Left lung (tissue), 4 donors: ENCODE measurements at regions not wholly inside any gene's neighbourhood (a gene's known extent, or its start where the extent isn't known, plus 50 kb on each side); places are given as distances from the start of the nearest gene placed in this dataset.
"Not testable (repeated sequence)": the region's sequence is repeated elsewhere in the genome, so short reads cannot be mapped to it uniquely, and the experiment has no call there.

Experiments used
- ATAC-seq: fragments of 200-7000 bp; cut with Tn5 transposase; one replicate; pipeline ENCODE4 v1.9.1; 2020; ENCODE audit warnings: moderate library complexity
- DNase-seq, 4 donors: peaks; one replicate each; pipeline ENCODE4 v3.0.0-alpha.2; 2013 to 2020
- H3K27ac ChIP-seq, 2 donors: fragments of 200-600 bp; sonication (generic) in 1 of 2; one replicate each; pipeline versions ENCODE4 v1.5.0 to v1.8.0; 2020 to 2021
- H3K27me3 ChIP-seq, 2 donors: fragments of 200-600 bp; sonication (generic) in 1 of 2; one replicate each; pipeline versions ENCODE4 v1.5.0 to v1.8.0; 2020 to 2021
- H3K36me3 ChIP-seq, 2 donors: fragments of 200-600 bp; sonication (generic) in 1 of 2; one replicate each; pipeline versions ENCODE4 v1.5.0 to v1.8.0; 2020 to 2021
- H3K4me1 ChIP-seq, 2 donors: fragments of 200-600 bp; one replicate each; pipeline ENCODE4 v1.8.0; 2021
- H3K4me3 ChIP-seq, 2 donors: fragments of 200-600 bp; sonication (generic) in 1 of 2; one replicate each; pipeline versions ENCODE4 v1.5.0 to v1.8.0; 2020 to 2021; ENCODE audit warnings: mild to moderate bottlenecking in 1 of 2
- H3K9me3 ChIP-seq, 2 donors: fragments of 200-600 bp; sonication (generic) in 1 of 2; one replicate each; pipeline versions ENCODE4 v1.5.0 to v1.8.0; 2020 to 2021
- CTCF ChIP-seq, 2 donors: fragments of 200-600 bp; sonication (generic) in 1 of 2; IDR thresholded peaks; one replicate each; pipeline versions ENCODE4 v1.5.0 to v1.8.0; 2021; ENCODE audit warnings: antibody characterized with exemption in 2 of 2
- intact Hi-C, 2 donors: fragments of 100-400 bp; cut with DNase I; formaldehyde crosslinking; loops; one replicate each; pipeline versions ENCODE4 v1.11.2 to v1.14.2; 2022
- donor health status: DM: no; HTN: yes; CAD: no.
- donor health status: DM: no; HTN: no; CAD: no.

- Histone ChIP-seq H3K4me3 (no peak overlapping the region), H3K9me3 (no peaks in the 10 kb centered on the region), H3K4me1 (no peaks in the 10 kb centered on the region), H3K27ac (no peak overlapping the region), H3K27me3 (no peaks in the 10 kb centered on the region), H3K36me3 (no peaks in the 10 kb centered on the region)
- TF ChIP-seq CTCF (IDR thresholded peaks at IDR 0.05): no peak
- no peak for ATAC-seq
- no peak for DNase-seq
- intact Hi-C loops: no loop called here
These were observed 370.8 kb upstream of the C11orf87 start for GRCh38 chr11:109051200-109051599.

DNA sequence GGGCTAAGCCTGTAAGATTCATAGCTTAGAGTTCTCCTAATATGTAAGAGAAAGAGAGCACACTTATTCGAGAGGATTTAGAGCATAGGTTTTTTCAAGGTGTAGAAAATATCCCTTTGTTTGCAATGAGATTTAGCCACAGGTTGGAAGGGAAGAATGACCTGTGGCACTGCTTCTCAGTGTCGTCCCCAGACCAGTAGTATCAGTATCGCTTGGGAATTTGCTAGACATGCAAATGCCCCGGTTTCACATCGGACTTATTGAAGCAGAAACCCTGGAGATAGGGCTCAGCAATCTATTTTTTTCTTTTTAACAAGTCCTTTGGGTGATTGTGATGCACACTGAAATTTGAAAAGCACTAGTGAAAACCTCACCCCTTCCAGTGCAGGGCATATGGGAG is 362.6 kb upstream of the C11orf87 start:
- ATAC-seq: no peak
- Histone ChIP-seq H3K36me3 (no peaks in the 10 kb centered on the region), H3K27ac (no peak overlapping the region), H3K4me3 (no peak overlapping the region), H3K4me1 (no peaks in the 10 kb centered on the region), H3K9me3 (no peaks in the 10 kb centered on the region), H3K27me3 (no peaks in the 10 kb centered on the region)
- TF ChIP-seq CTCF (IDR thresholded peaks at IDR 0.05): no peak
- DNase-seq: no peak
- intact Hi-C loops: no loop called here

GRCh38 chr11:109061394-109061793 is 360.6 kb upstream of the C11orf87 start:
- Histone ChIP-seq H3K4me1 (no peaks in the 10 kb centered on the region), H3K27me3 (no peaks in the 10 kb centered on the region), H3K36me3 (no peaks in the 10 kb centered on the region), H3K4me3 (no peak overlapping the region), H3K9me3 (no peaks in the 10 kb centered on the region), H3K27ac (no peak overlapping the region)
- DNase-seq: no peak
- no peak for TF ChIP-seq CTCF (IDR thresholded peaks at IDR 0.05)
- no peak for ATAC-seq
- intact Hi-C loops: no loop called here

DNA sequence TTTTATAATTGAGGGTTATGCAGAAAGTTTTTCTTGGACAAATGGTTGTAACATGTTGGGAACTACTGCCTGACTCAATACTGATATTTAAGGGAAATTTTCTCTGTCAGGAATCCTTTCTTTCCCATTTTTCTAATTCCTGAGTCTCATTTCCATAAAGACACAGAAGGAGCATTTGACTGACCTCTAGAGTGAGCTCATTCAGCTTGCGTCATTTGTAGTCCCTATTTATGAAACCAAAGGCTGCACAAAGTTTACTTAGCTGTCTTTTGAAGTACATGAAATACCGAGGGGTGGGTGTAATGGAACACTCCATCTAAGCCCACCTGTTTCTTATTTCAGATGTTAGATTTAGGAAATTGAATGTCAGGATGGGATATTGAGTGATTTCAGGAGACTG is 359.5 kb upstream of the C11orf87 start:
- Histone ChIP-seq H3K36me3 (no peaks in the 10 kb centered on the region), H3K9me3 (no peaks in the 10 kb centered on the region), H3K27me3 (no peaks in the 10 kb centered on the region), H3K4me1 (no peaks in the 10 kb centered on the region), H3K27ac (no peak overlapping the region), H3K4me3 (no peak overlapping the region)
- DNase-seq (no peak), ATAC-seq (no peak)
- no peak for TF ChIP-seq CTCF (IDR thresholded peaks at IDR 0.05)
- intact Hi-C loops: no loop called here

- Histone ChIP-seq H3K27ac (no peak overlapping the region), H3K4me1 (no peaks in the 10 kb centered on the region), H3K36me3 (no peaks in the 10 kb centered on the region), H3K4me3 (no peak overlapping the region), H3K9me3 (no peaks in the 10 kb centered on the region), H3K27me3 (no peaks in the 10 kb centered on the region)
- ATAC-seq: no peak
- TF ChIP-seq CTCF (IDR thresholded peaks at IDR 0.05): no peak
- intact Hi-C loops: no loop called here
- DNase-seq: no peak
These were observed 359.1 kb upstream of the C11orf87 start for GRCh38 chr11:109062871-109063270.

GRCh38 chr11:109064618-109065311 is 357.2 kb upstream of the C11orf87 start:
- H3K36me3 ChIP-seq, H3K4me3 ChIP-seq, H3K9me3 ChIP-seq, intact Hi-C loops, H3K27me3 ChIP-seq, DNase-seq, H3K4me1 ChIP-seq, H3K27ac ChIP-seq, ATAC-seq: not testable (repeated sequence)
